ENCODE measurements at regions not wholly inside any gene's neighbourhood (a gene's known extent, or its start where the extent isn't known, plus 50 kb on each side); places are given as distances from the start of the nearest gene placed in this dataset.

DNA sequence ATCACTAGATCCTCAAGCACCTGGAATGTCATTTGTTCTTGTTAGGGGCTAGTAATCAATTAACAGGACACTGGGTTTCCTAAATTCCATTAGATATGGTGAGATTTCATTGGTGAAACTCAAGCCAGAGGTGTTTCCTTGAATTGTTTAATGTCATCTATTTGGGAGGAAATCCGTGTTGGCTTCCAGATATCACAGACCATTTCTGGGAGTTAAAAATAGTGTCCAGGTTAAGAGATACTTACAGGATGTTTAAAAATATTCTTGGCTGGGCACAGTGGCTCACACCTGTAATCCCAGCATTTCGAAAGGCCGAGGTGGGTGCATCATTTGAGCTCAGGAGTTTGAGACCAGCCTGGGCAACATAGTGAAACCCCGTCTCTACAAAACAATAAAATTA is 688.3 kb upstream of the WWC1 start:
- TF ChIP-seq, protein P1, sequence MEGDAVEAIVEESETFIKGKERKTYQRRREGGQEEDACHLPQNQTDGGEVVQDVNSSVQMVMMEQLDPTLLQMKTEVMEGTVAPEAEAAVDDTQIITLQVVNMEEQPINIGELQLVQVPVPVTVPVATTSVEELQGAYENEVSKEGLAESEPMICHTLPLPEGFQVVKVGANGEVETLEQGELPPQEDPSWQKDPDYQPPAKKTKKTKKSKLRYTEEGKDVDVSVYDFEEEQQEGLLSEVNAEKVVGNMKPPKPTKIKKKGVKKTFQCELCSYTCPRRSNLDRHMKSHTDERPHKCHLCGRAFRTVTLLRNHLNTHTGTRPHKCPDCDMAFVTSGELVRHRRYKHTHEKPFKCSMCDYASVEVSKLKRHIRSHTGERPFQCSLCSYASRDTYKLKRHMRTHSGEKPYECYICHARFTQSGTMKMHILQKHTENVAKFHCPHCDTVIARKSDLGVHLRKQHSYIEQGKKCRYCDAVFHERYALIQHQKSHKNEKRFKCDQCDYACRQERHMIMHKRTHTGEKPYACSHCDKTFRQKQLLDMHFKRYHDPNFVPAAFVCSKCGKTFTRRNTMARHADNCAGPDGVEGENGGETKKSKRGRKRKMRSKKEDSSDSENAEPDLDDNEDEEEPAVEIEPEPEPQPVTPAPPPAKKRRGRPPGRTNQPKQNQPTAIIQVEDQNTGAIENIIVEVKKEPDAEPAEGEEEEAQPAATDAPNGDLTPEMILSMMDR (IDR thresholded peaks at IDR 0.05; ENCODE audit: low read depth, low read length): no peak
- DNase-seq (ENCODE audit: extremely low read depth, low read depth): no peak

DNA sequence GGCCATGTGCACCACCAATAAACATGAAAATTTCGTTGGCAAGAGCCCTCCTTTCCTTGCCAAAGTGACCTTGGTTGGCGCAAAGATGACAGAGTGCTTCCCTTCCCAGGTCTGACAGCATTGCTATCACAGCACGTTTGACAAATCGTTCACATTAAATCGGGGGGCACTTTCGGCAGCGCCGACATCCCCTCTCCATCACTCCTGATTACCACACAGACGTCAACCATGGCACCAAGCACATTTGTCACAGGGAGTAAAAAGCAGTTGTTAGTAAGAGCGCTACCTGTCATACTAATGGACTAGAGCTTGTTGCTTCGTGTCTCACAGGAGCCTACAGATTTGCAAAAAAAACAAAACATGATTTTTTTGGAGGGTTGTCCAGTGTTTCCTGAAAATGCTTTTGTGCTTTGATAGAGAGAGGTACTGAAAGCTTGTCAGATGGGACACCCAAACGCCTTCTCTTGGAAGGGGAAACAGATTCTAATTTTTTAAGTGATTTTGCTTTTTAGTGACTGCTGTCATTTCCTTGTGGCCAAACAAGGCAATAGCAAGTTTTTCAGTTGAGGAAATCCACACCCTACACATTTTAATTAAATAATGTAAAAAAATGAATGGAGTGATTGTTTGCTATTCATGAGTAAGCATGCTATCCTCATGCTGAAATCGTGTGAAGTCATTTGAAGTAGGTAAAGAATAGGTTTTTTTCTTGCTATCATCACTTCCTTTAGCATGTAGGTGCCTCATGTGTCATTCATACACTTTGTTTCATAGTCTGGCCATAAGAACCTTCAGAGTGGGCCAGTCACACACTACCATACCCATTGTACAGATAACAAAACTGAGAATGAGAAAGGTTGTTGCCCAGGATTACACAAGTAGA is 682.8 kb upstream of the WWC1 start:
- no peak for DNase-seq (ENCODE audit: extremely low read depth, low read depth)
- TF ChIP-seq, protein P1 (IDR thresholded peaks at IDR 0.05; ENCODE audit: low read depth, low read length): no peak

DNA sequence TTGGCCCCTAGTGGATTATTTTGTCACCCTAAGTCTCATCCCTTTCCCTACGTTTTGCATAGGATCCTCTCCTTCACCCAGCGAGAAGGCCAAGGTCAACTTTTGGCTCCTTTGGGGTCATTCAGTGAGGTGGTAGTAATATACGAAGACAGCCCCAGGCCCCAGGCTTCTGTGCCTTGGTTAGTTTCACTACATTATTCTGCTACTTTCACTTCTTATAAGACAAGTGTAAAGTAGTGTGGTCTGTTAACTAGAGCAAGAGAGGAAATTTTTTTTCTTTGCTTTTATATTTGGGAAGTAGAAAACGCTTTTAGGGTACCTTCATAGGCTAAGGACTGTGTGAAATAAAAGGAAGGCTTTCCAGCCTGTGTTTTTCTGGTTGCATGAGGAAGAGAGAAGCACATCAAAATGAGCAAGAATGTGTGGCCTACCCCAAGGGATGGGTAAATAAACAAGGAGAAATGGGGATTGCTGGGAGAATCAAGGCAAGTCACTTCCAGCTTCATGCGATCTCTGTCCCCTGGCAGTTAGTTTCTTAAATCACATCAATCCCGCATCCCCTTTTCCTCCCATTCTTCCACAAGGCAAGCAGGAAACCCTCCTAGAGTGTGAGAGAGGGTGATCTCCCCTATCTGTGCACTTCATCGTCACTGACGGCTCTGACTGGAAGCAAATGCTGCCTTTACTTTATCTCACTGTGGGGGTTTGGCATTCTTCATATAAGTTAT is 677.0 kb upstream of the WWC1 start:
- no peak for DNase-seq (ENCODE audit: extremely low read depth, low read depth)
- TF ChIP-seq, protein P1 (IDR thresholded peaks at IDR 0.05; ENCODE audit: low read depth, low read length): no peak

GRCh38 chr5:167616043-167616890 is 675.2 kb upstream of the WWC1 start:
- DNase-seq (ENCODE audit: extremely low read depth, low read depth): no peak
- TF ChIP-seq, protein P1 (IDR thresholded peaks at IDR 0.05; ENCODE audit: low read depth, low read length): no peak

DNA sequence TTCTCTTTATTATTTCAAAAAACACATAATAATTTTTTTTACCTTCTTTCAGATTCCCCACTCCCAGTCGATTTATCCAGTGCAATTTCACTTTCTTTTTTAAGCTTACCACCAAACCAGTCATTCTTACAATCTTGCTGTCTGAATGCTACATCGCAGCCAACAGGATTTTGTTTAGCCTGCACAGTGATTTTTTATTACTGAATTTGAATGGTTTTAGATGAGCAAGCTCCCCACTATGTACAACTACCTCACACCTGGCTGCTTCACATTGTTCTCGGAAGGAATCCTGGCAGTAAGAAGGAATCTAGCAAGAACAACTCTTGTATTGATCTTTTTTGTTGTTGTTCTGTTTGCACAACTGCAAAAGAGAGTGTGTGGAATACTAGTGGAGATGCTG is 668.1 kb upstream of the WWC1 start:
- TF ChIP-seq, protein P1 (IDR thresholded peaks at IDR 0.05; ENCODE audit: low read depth, low read length): no peak
- no peak for DNase-seq (ENCODE audit: extremely low read depth, low read depth)

- TF ChIP-seq, protein P1 (IDR thresholded peaks at IDR 0.05; ENCODE audit: low read depth, low read length): no peak
- DNase-seq (ENCODE audit: extremely low read depth, low read depth): no peak
Measured at GRCh38 chr5:167624053-167624452, 667.4 kb upstream of the WWC1 start.
